ENCODE measurements at regions not wholly inside any gene's neighbourhood (a gene's known extent, or its start where the extent isn't known, plus 50 kb on each side); places are given as distances from the start of the nearest gene placed in this dataset.

GRCh38 chr9:82539146-82539545 lies 523.8 kb downstream of the RASEF start:
- TF ChIP-seq EZH2 (IDR thresholded peaks at IDR 0.05; ENCODE audit: borderline replicate concordance, low read depth, low read length, poor library complexity, severe bottlenecking) (no peak), CTCF (conservative IDR thresholded peaks at IDR 0.05; ENCODE audit: low read depth, low read length) (no peak)
- Histone ChIP-seq H3K4me1 (ENCODE audit: insufficient read depth, low read length, poor library complexity, severe bottlenecking) (no peaks in the 10 kb centered on the region), H3K27me3 (replicated peaks; ENCODE audit: insufficient read depth, low read depth, low read length, poor library complexity) (no peaks in the 10 kb centered on the region), H3K4me3 (ENCODE audit: low read depth, low read length, poor library complexity, severe bottlenecking) (no peak overlapping the region), H3K27ac (ENCODE audit: low read depth, low read length, poor library complexity, severe bottlenecking) (no peak overlapping the region), H3K9me3 (ENCODE audit: low read depth, low read length, poor library complexity, severe bottlenecking) (no peaks in the 10 kb centered on the region), H3K36me3 (ENCODE audit: insufficient read depth, low read length, poor library complexity, severe bottlenecking) (no peaks in the 10 kb centered on the region)
- BruUV-seq (replicated peaks), result no TSS peak
- DNase-seq (ENCODE audit: low spot score), result no peak
- ChIA-PET CTCF (no interaction called here), POLR2A (ENCODE audit: low non-redundant PET) (no interaction called here)
- intact Hi-C loops (cut with micrococcal nuclease; ENCODE audit: unreplicated experiment), result loop anchor here (10.0 kb wide), 1 partner anchor 266 kb away; no protein-coding TSS in a partner anchor

GRCh38 chr9:82539856-82540579 lies 522.9 kb downstream of the RASEF start:
- DNase-seq (ENCODE audit: low spot score), result no peak
- ChIA-PET CTCF (no interaction called here), POLR2A (ENCODE audit: low non-redundant PET) (no interaction called here)
- no TSS peak for BruUV-seq (replicated peaks)
- H3K27me3 ChIP-seq (replicated peaks; ENCODE audit: insufficient read depth, low read depth, low read length, poor library complexity), result no peaks in the 10 kb centered on the region
- H3K9me3 ChIP-seq (ENCODE audit: low read depth, low read length, poor library complexity, severe bottlenecking), result no peaks in the 10 kb centered on the region
- no peak overlapping the region for H3K4me3 ChIP-seq (ENCODE audit: low read depth, low read length, poor library complexity, severe bottlenecking)
- intact Hi-C loops (cut with micrococcal nuclease; ENCODE audit: unreplicated experiment), result loop anchor here (10.0 kb wide), 1 partner anchor 265 kb away; no protein-coding TSS in a partner anchor
- no peaks in the 10 kb centered on the region for H3K4me1 ChIP-seq (ENCODE audit: insufficient read depth, low read length, poor library complexity, severe bottlenecking)
- no peak overlapping the region for H3K27ac ChIP-seq (ENCODE audit: low read depth, low read length, poor library complexity, severe bottlenecking)
- no peaks in the 10 kb centered on the region for H3K36me3 ChIP-seq (ENCODE audit: insufficient read depth, low read length, poor library complexity, severe bottlenecking)
- TF ChIP-seq CTCF (conservative IDR thresholded peaks at IDR 0.05; ENCODE audit: low read depth, low read length) (no peak), EZH2 (IDR thresholded peaks at IDR 0.05; ENCODE audit: borderline replicate concordance, low read depth, low read length, poor library complexity, severe bottlenecking) (no peak)

- H3K27me3 ChIP-seq (replicated peaks; ENCODE audit: insufficient read depth, low read depth, low read length, poor library complexity), result no peaks in the 10 kb centered on the region
- intact Hi-C loops (cut with micrococcal nuclease; ENCODE audit: unreplicated experiment), result no loop called here
- TF ChIP-seq CTCF (conservative IDR thresholded peaks at IDR 0.05; ENCODE audit: low read depth, low read length) (no peak), EZH2 (IDR thresholded peaks at IDR 0.05; ENCODE audit: borderline replicate concordance, low read depth, low read length, poor library complexity, severe bottlenecking) (no peak)
- POLR2A ChIA-PET (ENCODE audit: low non-redundant PET), result no interaction called here
- H3K27ac ChIP-seq (ENCODE audit: low read depth, low read length, poor library complexity, severe bottlenecking), result no peak overlapping the region
- CTCF ChIA-PET, result no interaction called here
- no peak for DNase-seq (ENCODE audit: low spot score)
- H3K9me3 ChIP-seq (ENCODE audit: low read depth, low read length, poor library complexity, severe bottlenecking), result no peaks in the 10 kb centered on the region
- no peak overlapping the region for H3K4me3 ChIP-seq (ENCODE audit: low read depth, low read length, poor library complexity, severe bottlenecking)
- no peaks in the 10 kb centered on the region for H3K36me3 ChIP-seq (ENCODE audit: insufficient read depth, low read length, poor library complexity, severe bottlenecking)
- no peaks in the 10 kb centered on the region for H3K4me1 ChIP-seq (ENCODE audit: insufficient read depth, low read length, poor library complexity, severe bottlenecking)
- no TSS peak for BruUV-seq (replicated peaks)
These were observed 519.2 kb downstream of the RASEF start for GRCh38 chr9:82543726-82544125.

Measured in A673 (cell line).